ENCODE measurements at regions not wholly inside any gene's neighbourhood (a gene's known extent, or its start where the extent isn't known, plus 50 kb on each side); places are given as distances from the start of the nearest gene placed in this dataset.

DNA sequence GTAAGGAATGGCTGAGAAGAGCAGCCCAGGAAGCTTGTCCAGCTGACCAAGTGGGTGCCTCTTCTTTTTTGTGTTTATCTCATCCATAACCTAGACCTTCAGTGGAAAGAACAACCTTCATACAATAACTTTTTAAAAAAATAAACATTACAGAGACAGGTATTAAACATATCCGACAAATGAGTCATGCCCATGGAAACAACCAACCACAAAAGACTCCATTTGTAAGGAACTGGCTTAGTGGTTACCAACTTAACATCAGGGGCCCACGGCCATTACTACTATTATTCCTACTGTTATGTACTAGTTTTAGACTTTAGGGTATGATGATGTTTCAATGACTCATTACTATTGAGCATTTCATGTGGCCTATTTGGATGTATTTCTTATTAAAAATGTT lies 191.7 kb upstream of the SERP2 start:
- DNase-seq (ENCODE audit: low spot score) = no peak

DNA sequence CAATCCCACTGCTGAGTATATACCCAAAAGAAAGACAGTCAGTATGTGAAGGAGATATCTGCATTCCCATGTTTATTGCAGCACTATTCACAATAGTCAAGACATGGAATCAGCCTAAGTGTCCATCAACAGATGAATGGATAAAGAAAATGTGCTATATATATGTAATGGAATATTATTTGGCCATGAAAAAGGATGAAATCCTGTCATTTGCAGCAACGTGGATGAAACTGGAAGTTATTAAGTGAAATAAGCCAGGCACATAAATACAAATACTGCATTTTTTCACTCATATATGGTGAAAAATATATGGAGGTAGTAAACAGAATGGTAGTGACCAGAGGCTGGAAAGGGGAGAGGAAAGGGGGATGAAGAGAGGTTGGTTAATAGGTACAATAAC lies 188.9 kb upstream of the SERP2 start:
- no peak for DNase-seq (ENCODE audit: low spot score)

DNA sequence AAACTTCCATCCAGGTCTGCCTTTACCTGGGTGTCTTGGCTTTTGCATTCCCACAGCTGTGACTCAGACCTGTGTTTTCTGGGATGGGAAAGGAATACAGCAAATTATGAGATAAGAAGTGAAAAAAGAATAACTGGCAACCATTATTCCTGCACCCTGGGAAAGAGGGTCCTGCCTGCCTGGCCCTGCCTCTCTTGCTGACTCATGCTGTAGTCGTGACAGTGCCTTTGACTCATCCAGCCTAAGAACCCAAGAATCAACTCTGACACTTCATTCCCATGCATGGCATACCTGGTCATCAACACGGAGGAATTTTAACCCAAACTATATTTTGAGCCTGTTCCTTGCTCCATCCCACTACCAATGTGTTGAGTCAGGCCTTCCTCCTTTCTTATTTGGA lies 185.4 kb upstream of the SERP2 start:
- DNase-seq (ENCODE audit: low spot score) = peak; percentile 38

- DNase-seq (ENCODE audit: low spot score) = no peak
Measured at GRCh38 chr13:44189085-44189484, 184.5 kb upstream of the SERP2 start.

DNA sequence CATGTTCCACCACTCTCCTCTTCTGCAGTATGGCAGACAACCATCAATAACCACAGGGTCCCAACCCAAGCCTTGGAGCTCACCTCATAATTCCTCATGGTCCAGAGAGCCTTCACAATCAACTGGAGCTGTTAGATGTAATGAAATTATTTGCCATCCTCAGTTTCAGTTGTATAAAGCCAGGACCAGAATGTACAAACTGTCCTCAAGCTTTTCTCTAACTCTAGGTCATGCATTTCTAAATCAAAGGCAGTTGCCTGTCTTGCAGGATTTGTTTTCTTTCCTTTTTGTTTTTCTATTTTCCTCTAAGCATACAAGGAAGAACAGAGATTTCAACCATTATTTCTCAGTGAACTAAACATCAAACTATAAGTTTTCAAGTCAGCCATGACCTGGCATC lies 182.5 kb upstream of the SERP2 start:
- no peak for DNase-seq (ENCODE audit: low spot score)

DNA sequence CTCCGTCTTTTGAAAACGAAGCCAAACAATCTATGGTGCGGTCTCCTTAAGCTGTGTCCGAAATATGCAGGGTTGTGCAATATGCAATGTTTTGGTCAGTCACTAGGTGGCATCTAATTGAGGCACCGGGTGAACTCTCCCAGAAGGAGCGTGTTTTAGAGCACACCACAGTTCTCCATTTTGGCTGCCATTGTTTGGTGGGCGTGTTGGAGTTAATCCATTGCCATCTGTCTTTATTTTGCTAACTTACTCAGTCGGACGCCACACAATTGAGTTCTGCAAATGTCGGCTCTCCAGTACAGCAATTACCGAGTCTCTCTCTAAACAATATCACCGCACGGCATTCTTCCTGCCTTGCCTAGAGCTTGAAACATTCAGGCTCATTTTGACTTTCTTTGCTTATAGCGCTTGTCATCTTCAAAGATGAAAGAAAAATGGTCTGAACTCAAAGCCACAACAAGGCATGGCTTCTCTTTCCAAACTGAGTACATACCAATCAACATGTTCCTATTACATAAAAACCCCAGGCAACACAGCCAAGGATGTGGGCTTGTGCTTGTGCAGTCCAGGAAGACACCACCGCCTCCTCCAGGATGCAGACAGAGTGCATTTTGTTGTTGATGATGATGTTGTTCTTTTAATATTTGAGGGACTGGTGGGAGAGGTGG lies 182.0 kb upstream of the SERP2 start:
- peak; percentile 81 for DNase-seq (ENCODE audit: low spot score)

DNA sequence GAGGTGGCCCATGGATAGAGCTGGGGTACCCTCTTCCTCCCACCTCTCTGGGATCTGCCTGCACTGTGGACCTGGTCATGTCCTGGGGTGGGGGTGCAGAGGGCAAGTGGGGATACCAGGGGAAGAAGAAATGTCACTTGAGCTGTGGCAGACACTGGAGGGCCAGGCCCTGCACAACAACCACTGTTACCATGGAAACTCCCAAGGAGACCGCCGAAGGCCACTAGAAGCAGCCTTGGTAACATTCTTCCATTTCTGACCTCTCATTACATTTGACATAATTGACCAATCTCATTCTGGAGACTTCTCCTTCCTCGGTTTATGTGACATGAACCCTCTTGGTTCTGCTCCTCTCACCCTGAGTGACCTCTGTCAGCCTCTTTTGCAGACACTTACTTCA lies 179.9 kb upstream of the SERP2 start:
- no peak for DNase-seq (ENCODE audit: low spot score)

- DNase-seq (ENCODE audit: low spot score) = no peak
Measured at GRCh38 chr13:44195245-44195644, 178.4 kb upstream of the SERP2 start.

GRCh38 chr13:44196196-44196751 lies 177.3 kb upstream of the SERP2 start:
- no peak for DNase-seq (ENCODE audit: low spot score)

- no peak for DNase-seq (ENCODE audit: low spot score)
Measured at GRCh38 chr13:44197791-44198770, 175.5 kb upstream of the SERP2 start.

- DNase-seq (ENCODE audit: low spot score) = no peak
Measured at GRCh38 chr13:44198826-44199225, 174.8 kb upstream of the SERP2 start.

DNA sequence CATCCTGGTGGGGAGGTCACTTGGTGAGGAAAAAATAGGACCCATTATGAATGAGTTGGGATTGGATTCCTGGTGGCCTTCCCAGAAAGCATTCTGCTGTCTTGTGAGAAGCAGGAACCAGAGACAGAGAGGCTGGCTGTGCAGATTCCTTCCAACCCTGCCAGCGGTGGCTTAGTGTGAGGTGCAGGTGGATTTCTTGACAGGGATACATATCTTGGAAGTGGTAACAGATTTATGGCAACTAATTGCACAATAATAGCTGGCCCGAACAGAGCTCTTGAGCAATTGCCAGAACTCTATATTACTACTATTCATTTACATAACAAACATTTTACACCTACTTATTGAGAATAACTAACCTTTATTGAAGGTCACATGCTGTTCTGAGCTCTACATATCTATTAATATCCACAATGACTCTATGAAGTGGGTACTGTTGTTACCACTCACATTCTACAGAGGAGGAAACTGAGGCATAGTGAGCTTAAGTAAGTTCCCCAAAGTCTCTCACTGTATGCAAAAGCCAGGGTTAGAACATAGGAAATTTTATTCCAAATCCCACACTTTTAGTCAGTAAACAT lies 173.9 kb upstream of the SERP2 start:
- DNase-seq (ENCODE audit: low spot score) = no peak

GRCh38 chr13:44206434-44206833 lies 167.2 kb upstream of the SERP2 start:
- DNase-seq (ENCODE audit: low spot score) = no peak

- no peak for DNase-seq (ENCODE audit: low spot score)
Measured at GRCh38 chr13:44207476-44207875, 166.1 kb upstream of the SERP2 start.

GRCh38 chr13:44210525-44210924 lies 163.1 kb upstream of the SERP2 start:
- no peak for DNase-seq (ENCODE audit: low spot score)

GRCh38 chr13:44211286-44211685 lies 162.3 kb upstream of the SERP2 start:
- DNase-seq (ENCODE audit: low spot score) = no peak

DNA sequence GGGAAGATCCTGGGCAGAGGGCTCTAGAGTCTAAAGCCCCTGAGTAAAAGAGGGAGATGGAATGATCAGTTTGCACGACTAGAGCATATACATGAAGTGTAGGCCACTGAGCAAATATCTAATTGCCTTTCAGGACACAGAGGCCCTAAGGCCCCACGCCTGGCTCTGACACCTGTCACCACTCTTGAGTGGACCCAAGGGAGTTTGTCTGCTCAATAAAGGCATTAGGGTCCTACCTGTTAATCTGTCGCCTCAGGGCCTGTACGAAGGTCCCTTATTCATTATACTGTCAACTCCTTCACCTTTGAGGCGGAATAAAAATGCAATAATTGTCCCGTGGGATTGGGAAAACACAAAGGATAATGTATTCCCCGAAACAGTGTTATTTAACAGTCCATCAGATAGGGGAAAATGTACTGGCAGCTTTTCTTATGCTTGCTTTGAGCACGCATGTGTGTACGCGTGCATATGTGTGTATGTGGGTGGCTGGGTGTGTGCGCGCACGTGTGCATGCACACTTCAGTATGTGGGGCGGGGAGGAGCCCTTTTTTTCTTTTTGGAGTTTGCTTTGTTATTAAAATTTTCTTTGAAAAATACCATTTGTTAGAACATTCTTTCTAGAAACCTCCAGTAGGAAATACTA lies 161.8 kb upstream of the SERP2 start:
- no peak for DNase-seq (ENCODE audit: low spot score)

- DNase-seq (ENCODE audit: low spot score) = peak; percentile 47
Measured at GRCh38 chr13:44212633-44213396, 160.8 kb upstream of the SERP2 start.

DNA sequence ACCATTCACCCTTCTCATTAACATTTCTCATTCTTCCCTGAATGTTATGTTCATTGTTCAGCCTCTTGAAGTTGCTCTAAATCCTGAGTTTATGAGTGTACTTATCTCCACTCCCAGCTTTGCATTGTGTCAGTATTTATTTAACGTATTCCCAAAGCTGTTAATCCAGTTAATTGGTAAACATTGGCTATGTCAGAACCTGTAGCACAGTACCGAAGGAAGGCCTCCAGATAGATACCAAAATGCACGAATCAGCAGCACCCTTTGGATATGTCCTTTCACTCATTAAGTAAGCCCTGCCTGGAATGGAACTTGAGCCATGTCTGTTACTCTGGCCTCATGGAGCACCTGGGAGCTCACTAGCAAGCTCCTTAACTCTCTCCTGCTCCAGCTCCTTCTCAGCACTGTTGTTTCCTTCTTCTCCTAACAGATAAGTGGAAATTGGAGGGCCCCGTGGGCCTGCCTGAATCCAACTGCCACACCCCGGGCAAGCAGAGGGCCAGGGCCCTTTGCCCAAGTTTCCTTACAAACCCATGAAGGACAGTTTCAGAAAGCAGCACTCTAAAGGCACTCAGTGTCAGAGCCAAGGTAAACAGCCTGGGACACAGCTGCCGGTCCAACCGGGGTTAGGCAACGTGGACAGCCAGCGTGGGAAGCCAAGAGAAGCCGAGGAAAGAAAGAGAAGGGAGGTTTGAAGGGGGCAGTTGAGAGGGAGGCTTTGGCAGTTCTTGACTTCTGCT lies 155.0 kb upstream of the SERP2 start:
- DNase-seq (ENCODE audit: low spot score) = no peak
